ENCODE measurements at regions not wholly inside any gene's neighbourhood (a gene's known extent, or its start where the extent isn't known, plus 50 kb on each side); places are given as distances from the start of the nearest gene placed in this dataset.

DNA sequence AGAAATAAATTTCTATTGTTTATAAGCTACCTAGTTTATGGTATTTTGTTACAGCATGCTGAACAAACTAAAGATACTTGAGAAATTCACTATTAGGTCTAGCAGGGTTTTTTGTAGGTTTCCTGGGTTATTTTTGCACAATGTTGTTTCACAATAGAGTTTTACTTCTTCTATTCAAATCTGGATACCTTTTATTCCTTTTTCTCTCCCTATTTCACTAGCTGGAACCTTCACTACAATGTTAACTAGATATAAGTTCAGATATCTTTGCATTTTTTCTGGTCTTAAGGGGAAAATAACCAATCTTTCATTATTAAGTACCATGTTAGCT is 237.7 kb upstream of the CITED2 start:
- TF ChIP-seq, protein P1, sequence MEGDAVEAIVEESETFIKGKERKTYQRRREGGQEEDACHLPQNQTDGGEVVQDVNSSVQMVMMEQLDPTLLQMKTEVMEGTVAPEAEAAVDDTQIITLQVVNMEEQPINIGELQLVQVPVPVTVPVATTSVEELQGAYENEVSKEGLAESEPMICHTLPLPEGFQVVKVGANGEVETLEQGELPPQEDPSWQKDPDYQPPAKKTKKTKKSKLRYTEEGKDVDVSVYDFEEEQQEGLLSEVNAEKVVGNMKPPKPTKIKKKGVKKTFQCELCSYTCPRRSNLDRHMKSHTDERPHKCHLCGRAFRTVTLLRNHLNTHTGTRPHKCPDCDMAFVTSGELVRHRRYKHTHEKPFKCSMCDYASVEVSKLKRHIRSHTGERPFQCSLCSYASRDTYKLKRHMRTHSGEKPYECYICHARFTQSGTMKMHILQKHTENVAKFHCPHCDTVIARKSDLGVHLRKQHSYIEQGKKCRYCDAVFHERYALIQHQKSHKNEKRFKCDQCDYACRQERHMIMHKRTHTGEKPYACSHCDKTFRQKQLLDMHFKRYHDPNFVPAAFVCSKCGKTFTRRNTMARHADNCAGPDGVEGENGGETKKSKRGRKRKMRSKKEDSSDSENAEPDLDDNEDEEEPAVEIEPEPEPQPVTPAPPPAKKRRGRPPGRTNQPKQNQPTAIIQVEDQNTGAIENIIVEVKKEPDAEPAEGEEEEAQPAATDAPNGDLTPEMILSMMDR (IDR thresholded peaks at IDR 0.05; ENCODE audit: control insufficient read depth, extremely low read depth, insufficient read depth) = no peak
- no peak for DNase-seq (ENCODE audit: low read depth)
- H3K4me3 ChIP-seq (ENCODE audit: low read depth, low read length) = no peak overlapping the region

DNA sequence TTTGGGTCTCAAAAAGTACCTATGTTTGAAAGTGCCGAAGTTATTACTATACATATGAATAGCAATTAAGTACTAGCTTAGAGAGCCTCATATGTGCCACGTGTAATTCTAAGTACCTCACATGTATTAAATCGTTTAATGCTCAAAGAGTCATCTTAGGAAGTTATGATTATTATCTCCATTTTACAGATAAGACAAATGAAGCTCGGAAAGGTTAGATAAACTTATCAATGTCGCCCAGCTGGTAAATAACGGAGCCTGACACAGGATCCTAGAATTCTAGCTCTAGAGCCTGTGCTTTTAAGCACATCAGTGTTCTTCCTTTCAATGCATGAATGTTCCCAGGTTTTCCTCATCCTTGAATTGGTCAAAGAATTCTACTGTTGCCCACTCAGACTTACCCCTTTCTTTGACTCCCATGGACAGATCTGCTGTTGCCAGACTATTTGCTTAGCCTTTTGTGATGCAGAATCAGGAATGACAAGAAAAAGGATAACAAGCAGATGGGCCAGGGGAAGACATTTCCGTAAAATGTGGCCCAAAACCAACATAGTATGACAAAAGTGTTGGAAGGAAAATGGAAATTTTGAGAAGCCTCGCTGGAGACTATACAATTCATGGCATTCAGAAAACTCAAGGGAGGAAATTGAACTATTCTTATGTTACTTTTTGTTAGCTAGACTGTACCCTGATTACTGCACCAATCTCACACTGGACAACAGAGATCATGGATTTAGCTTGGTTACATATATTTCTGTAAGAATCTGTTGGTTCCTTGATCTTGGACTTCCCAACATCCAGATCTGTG is 237.1 kb upstream of the CITED2 start:
- TF ChIP-seq, protein P1 (IDR thresholded peaks at IDR 0.05; ENCODE audit: control insufficient read depth, extremely low read depth, insufficient read depth) = no peak
- H3K4me3 ChIP-seq (ENCODE audit: low read depth, low read length) = no peak overlapping the region
- DNase-seq (ENCODE audit: low read depth) = no peak

DNA sequence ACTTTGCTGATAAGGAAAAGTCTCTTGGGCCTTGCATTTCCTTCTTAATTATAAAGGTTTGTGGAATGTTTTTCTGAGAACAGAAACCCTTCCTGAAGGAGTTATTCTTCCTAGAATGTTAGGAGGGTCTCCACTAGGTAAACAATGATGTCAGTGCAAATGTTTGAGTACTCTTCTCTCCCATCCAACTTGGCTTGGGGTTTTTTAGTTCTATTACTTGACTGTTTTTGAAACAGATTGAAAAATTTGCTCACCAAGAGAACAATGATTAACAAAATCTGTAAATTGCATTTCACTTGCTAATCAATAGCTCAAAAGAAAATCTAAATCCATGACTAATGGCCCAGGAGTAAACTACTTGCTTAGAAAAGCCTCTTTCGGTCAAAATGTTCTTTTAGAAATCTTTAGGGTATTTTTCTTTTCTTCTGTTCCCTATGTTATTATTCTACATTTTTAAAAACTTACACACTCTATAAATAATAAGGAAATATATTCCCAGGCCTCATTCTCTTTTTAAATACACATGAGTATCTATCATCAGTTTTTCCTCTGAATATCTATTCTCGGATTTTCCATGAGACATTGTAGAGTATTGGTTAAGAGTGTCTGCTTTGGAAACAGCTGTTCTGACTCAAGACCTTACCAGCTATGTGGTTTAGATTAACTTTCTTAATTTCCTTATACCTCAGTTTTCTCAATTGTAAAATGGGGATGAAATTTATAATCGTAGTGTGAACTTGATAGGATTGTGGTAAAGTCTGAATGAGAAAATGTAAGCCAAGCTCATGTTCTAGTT is 234.2 kb upstream of the CITED2 start:
- H3K4me3 ChIP-seq (ENCODE audit: low read depth, low read length) = no peak overlapping the region
- TF ChIP-seq, protein P1 (IDR thresholded peaks at IDR 0.05; ENCODE audit: control insufficient read depth, extremely low read depth, insufficient read depth) = no peak
- DNase-seq (ENCODE audit: low read depth) = no peak

DNA sequence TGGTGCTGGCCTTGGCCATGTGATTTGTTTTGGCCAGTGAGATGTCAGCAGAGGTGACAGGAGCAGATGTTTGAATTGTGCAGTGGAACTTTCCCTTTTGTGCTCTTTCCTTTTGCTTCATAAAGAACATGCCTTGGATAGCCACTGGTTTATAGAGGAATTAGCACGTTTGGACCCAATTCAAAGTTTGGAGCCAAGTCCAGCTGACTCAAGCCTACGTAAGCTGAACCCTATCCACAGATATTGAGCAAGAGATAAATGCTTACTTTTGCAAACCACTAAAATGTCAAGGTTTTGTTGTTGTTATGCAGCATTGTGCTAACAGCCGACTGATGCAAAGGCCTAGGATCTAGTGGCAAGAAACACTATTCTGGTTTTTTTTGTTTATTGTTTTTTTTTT is 230.9 kb upstream of the CITED2 start:
- TF ChIP-seq, protein P1 (IDR thresholded peaks at IDR 0.05; ENCODE audit: control insufficient read depth, extremely low read depth, insufficient read depth) = no peak
- DNase-seq (ENCODE audit: low read depth) = no peak
- H3K4me3 ChIP-seq (ENCODE audit: low read depth, low read length) = no peak overlapping the region

DNA sequence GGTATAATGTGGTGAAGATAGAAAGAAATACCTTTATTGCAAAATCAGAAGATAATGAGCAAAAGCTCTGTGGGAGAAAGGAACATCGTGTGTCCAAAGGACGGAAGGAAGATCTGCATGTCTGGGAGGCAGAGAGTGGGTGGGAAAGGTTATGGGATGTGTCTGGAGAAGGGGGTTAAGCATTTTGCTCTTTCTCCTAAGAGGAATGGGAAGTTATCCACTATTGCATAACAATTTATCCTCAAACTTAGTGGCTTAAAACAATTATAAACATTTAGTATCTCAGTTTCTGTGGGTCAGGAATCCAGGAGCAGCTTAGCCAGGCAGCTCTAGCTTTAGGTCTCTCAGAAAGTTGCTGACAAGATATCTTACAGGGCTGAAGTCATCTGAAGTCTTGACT is 229.1 kb upstream of the CITED2 start:
- TF ChIP-seq, protein P1 (IDR thresholded peaks at IDR 0.05; ENCODE audit: control insufficient read depth, extremely low read depth, insufficient read depth) = no peak

DNA sequence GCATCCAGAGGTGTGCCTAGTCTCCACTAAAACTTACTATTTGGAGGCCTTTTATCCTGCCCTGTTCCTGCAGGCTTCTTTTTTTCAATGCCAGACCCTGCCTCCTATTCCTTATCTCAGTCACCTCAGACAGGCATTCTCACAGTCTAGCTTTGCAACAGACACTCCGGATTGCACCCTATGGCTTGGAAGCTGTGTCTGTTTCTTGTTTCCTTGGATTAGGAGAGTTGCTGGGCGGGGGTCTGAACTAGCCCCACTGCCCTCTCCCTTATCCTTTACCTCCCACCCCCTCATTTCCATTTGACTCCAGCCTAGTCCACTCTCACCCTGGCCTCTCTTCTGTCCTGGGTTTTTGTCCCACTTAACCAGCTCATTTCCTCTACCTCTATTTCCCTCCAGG is 228.1 kb upstream of the CITED2 start:
- no peak for DNase-seq (ENCODE audit: low read depth)
- H3K4me3 ChIP-seq (ENCODE audit: low read depth, low read length) = no peak overlapping the region
- TF ChIP-seq, protein P1 (IDR thresholded peaks at IDR 0.05; ENCODE audit: control insufficient read depth, extremely low read depth, insufficient read depth) = no peak

More for the DNA sequence above, 229.1 kb upstream of the CITED2 start:
- H3K4me3 ChIP-seq (ENCODE audit: low read depth, low read length) = no peak overlapping the region
- no peak for DNase-seq (ENCODE audit: low read depth)
